Calu3 (cell line): ENCODE measurements at regions not wholly inside any gene's neighbourhood (a gene's known extent, or its start where the extent isn't known, plus 50 kb on each side); places are given as distances from the start of the nearest gene placed in this dataset.

Source experiments
- BruUV-seq: library from RNA; stranded (reverse); fragments of 400-500 nt; replicated peaks from 2 replicates; lab custom pipeline; 2021; lab: Mats Ljungman, UMichigan
- CTCF ChIA-PET: fragments of 300-600 bp; sonication (Branson Sonifier 250); formaldehyde crosslinking; loops from one replicate; lab custom pipeline; 2022; ENCODE audit warnings: antibody characterized with exemption; lab: Charles Lee
- DNase-seq: peaks from one replicate; pipeline ENCODE4 v3.0.0; 2022
- H3K27ac Mint-ChIP-seq: one replicate; pipeline ENCODE4 v1.8.0; 2022; ENCODE audit warnings: mixed read lengths; ENCODE audit not compliant: unreplicated experiment
- H3K27me3 Mint-ChIP-seq: one replicate; pipeline ENCODE4 v1.8.0; 2022; ENCODE audit warnings: mixed read lengths; ENCODE audit not compliant: unreplicated experiment
- H3K36me3 Mint-ChIP-seq: one replicate; pipeline ENCODE4 v1.8.0; 2022; ENCODE audit warnings: mild to moderate bottlenecking, moderate library complexity, mixed read lengths; ENCODE audit not compliant: insufficient read depth, unreplicated experiment
- H3K4me1 Mint-ChIP-seq: one replicate; pipeline ENCODE4 v1.8.0; 2022; ENCODE audit warnings: mild to moderate bottlenecking, low read depth, mixed read lengths; ENCODE audit not compliant: unreplicated experiment
- H3K4me3 Mint-ChIP-seq: one replicate; pipeline ENCODE4 v1.8.0; 2022; ENCODE audit warnings: mild to moderate bottlenecking, low read depth, moderate library complexity, mixed read lengths; ENCODE audit not compliant: unreplicated experiment
- H3K9me3 Mint-ChIP-seq: one replicate; pipeline ENCODE4 v1.8.0; 2022; ENCODE audit warnings: low read depth, mixed read lengths; ENCODE audit not compliant: unreplicated experiment
- intact Hi-C: fragments of 100-400 bp; cut with micrococcal nuclease; formaldehyde crosslinking; loops from one replicate; pipeline ENCODE4 v1.10.0; 2022; ENCODE audit not compliant: unreplicated experiment
- TF ChIP-seq, protein P1 (sequence below): fragments of 200-600 bp; IDR thresholded peaks from one replicate; pipeline ENCODE4 v1.8.0; 2022; ENCODE audit warnings: antibody characterized with exemption; ENCODE audit not compliant: unreplicated experiment

DNA sequence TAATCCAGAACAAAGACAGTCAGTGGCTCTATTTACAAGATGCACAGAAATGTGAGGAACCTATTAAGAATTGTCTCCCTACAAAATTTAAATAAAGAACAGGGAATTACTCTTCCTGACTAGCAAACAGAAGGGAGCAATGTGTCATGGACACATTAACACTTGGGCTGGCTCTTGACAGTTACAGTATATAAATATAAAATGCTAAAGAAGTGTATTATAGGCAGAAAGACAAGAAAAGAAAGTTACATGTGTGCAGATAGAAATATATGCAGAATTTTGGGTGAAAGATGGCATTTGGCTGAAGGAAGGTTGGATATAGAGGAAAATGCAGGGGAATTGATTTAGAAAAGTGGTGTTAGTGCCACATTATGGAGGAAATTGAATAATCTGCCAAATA, 2257.1 kb upstream of the ACO1 start:
- no TSS peak for BruUV-seq
- H3K4me3 Mint-ChIP-seq: no peak overlapping the region
- H3K27me3 Mint-ChIP-seq: no peaks in the 10 kb centered on the region
- H3K4me1 Mint-ChIP-seq: no peaks in the 10 kb centered on the region
- TF ChIP-seq, protein P1, sequence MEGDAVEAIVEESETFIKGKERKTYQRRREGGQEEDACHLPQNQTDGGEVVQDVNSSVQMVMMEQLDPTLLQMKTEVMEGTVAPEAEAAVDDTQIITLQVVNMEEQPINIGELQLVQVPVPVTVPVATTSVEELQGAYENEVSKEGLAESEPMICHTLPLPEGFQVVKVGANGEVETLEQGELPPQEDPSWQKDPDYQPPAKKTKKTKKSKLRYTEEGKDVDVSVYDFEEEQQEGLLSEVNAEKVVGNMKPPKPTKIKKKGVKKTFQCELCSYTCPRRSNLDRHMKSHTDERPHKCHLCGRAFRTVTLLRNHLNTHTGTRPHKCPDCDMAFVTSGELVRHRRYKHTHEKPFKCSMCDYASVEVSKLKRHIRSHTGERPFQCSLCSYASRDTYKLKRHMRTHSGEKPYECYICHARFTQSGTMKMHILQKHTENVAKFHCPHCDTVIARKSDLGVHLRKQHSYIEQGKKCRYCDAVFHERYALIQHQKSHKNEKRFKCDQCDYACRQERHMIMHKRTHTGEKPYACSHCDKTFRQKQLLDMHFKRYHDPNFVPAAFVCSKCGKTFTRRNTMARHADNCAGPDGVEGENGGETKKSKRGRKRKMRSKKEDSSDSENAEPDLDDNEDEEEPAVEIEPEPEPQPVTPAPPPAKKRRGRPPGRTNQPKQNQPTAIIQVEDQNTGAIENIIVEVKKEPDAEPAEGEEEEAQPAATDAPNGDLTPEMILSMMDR: no peak
- intact Hi-C loops: no loop called here
- CTCF ChIA-PET: no interaction called here
- H3K9me3 Mint-ChIP-seq: no peaks in the 10 kb centered on the region
- no peak overlapping the region for H3K27ac Mint-ChIP-seq
- no peak for DNase-seq
- no peaks in the 10 kb centered on the region for H3K36me3 Mint-ChIP-seq

DNA sequence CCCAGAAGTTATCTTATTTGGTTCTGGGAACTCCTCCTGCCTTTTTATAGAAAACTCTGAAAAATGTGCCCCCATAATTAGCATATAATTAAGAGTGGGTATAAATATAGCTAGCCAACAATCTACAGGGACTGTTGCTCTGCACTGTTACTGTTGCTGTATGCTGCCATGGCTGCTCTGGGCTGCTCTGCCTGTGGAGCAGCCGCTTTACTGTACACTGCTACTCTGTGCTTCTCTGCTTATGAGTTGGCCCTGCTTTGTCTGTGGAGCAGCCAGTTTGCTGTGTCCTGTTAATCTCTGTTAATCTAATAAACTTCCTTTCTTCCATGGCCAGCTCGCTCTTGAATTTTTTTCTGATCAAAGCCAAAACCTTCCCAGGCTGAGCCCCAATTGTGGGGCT, 2244.0 kb upstream of the ACO1 start:
- no TSS peak for BruUV-seq
- intact Hi-C loops: no loop called here
- TF ChIP-seq, protein P1: no peak
- DNase-seq: no peak
- Mint-ChIP-seq H3K4me1 (no peaks in the 10 kb centered on the region), H3K27ac (no peak overlapping the region), H3K36me3 (no peaks in the 10 kb centered on the region), H3K27me3 (no peaks in the 10 kb centered on the region), H3K4me3 (no peak overlapping the region), H3K9me3 (peaks cover 7% of the 10 kb centered on the region)
- CTCF ChIA-PET: no interaction called here

DNA sequence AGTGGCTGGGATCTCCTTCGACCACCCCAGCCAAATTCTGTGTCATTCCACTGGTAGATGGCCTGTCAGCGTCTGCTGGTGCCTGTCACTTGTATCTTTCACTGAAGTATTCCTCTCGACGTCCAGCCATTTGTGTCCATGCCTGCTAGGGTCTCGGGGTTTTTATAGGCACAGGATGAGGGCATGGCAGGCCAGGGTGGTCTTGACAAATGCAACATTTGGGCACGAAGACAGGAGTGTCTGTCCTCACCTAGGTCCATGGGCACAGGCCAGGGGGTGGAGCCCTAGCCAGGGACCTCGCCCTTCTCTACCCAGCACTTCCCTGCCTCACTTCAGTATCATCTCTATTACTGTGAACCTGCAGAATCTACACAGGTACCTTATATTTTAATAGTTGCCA, 2223.9 kb upstream of the ACO1 start:
- DNase-seq: no peak
- BruUV-seq: no TSS peak
- Mint-ChIP-seq H3K9me3 (no peaks in the 10 kb centered on the region), H3K4me3 (no peak overlapping the region), H3K27ac (no peak overlapping the region), H3K27me3 (no peaks in the 10 kb centered on the region), H3K36me3 (no peaks in the 10 kb centered on the region), H3K4me1 (no peaks in the 10 kb centered on the region)
- TF ChIP-seq, protein P1: no peak
- intact Hi-C loops: no loop called here
- CTCF ChIA-PET: no interaction called here

DNA sequence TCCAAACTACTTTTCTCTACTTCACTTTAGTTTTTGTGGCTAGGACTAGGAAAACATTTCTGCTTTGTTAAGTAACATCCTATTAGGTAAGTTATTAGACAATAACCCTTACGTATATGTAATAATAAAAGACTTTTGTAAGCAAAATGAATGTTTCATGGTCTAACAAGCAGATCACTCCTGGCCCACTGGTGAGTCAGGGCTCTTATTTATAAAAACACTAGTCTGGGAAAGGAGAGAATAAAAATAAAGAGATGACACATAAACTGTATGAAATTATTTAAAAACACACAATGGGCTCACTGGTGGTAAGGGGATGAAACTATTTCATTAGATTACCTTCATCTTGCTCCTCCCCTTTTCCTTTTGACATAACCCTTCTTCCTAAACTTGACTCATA, 2212.2 kb upstream of the ACO1 start:
- TF ChIP-seq, protein P1: no peak
- no peaks in the 10 kb centered on the region for H3K4me1 Mint-ChIP-seq
- CTCF ChIA-PET: no interaction called here
- no peak overlapping the region for H3K4me3 Mint-ChIP-seq
- H3K36me3 Mint-ChIP-seq: no peaks in the 10 kb centered on the region
- no peaks in the 10 kb centered on the region for H3K27me3 Mint-ChIP-seq
- intact Hi-C loops: no loop called here
- no peak for DNase-seq
- no TSS peak for BruUV-seq
- H3K9me3 Mint-ChIP-seq: peaks cover 1% of the 10 kb centered on the region
- H3K27ac Mint-ChIP-seq: no peak overlapping the region
